GM21367 (cell line): ENCODE measurements at regions not wholly inside any gene's neighbourhood (a gene's known extent, or its start where the extent isn't known, plus 50 kb on each side); places are given as distances from the start of the nearest gene placed in this dataset.

Experiments used
- ATAC-seq: cut with Tn5 transposase; IDR thresholded peaks from one replicate; pipeline ENCODE4 v1.9.1; 2021; ENCODE audit not compliant: unreplicated experiment

- ATAC-seq = no peak
Measured at GRCh38 chr9:115250621-115251032, 132.7 kb upstream of the TNC start.

DNA sequence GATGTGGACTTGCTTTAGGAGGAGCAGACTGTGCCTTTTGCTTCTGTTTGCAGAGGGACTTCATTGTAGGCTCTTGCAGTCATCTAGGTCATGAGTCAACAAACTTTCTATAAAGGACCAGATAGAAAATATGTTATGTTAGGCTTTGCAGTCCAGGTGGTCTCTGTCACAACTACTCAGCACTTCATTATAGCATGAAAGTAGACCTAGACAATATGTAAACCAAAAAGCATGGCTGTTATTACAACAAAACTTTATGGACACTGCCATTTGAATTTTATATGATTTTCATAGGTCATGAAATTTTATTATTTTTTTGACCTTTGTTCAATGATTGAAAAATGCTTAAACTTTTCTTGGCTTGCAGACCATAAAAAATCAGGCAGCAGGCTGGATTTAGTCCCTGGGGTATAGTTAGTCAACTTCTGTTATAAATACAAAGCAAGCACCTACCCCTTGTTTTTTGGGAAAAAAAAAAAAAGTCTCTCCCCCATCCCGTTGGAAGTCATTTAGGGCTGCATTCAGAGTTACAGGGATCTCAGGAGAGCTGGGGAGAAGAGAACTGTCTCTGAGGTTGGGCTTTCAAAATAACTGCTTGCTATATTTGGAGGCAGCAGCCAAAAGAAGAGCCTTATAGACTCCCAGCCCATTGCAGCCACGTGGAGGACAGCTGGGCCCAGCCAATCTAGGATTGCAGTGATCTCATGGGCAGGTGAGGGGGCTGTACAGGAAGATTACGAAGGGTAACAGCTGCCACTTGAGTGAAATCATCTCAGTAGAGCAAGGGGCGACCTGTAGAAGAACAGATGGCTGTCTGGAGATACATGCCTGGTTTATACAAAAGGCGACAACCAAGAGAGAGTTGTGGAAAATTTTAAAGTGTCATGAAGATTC, 136.6 kb upstream of the TNC start:
- no peak for ATAC-seq

- ATAC-seq = no peak
Measured at GRCh38 chr9:115261656-115262081, 143.7 kb upstream of the TNC start.

GRCh38 chr9:115262477-115262876, 144.5 kb upstream of the TNC start:
- no peak for ATAC-seq

- ATAC-seq = no peak
Measured at GRCh38 chr9:115262952-115263351, 145.0 kb upstream of the TNC start.

DNA sequence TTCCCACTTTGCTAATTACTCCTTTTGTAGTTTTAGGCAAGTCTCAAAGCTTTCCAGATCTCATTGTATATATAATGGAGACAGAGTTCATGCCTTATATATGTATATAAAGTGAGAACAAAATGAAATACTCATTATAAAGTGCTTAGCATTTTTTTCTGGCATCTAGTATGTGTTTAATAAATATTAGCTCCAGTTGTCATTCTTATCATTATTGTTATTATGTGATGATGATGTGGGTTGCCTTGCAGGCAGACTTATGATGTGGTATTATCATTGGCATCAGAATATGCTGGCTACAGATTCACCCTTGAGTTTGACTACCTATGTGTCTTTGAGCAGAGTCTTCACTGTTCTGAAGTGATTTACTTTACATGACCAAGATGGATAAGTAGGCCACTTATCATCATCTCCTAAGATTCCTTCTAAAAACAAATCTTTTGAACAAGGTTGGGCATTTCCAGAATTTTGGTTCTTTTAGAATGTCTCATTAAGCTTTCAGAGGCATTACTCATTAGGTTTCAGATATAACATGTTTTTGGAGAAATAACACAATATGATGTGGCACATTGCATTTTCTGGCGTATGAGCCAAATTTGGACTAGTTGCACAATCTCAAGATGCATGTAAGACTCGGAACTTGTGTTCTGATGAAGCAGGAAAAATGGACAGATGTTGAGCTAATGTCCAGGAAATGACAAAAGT, 145.6 kb upstream of the TNC start:
- no peak for ATAC-seq

- ATAC-seq = no peak
Measured at GRCh38 chr9:115264313-115264712, 146.4 kb upstream of the TNC start.

DNA sequence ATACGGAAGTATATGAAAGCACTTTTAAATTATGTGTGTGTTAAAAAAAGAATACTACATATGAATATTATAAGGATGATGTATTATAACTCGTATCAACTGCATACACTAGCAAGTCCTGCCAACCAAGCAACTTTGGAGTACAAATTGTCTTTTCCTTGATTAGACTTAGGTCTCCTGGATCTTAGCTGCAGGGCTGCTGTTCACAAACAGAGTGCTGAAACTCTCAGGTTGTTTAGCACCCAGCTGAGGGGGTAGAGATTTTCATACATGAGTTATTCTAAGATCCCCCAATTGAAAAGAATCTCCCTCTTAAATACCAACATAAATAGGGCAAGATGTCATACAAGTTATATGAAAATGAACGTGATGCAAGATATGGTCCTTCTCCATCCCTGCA, 149.8 kb upstream of the TNC start:
- ATAC-seq = no peak

- no peak for ATAC-seq
Measured at GRCh38 chr9:115275753-115276152, 157.8 kb upstream of the TNC start.

DNA sequence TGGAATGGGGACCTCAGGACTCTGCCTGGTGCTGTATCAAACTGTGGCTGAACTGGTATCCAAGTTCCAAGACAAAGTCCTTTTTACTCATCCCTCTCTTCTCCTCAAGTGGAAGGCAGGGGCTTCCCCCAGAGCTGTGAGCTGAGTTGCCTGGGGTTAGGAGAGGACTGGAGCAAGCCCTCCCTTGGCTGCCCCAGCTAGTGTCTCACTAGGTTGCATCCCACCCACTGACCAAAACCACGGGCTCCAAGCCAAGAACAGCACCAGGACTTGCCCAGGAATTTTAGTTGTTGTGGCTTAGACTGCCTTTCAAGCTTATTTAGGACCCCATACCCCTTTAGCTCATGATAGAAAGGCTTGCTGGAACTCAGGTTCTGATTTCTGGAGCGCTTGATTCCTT, 158.7 kb upstream of the TNC start:
- ATAC-seq = no peak

GRCh38 chr9:115277301-115277700, 159.3 kb upstream of the TNC start:
- ATAC-seq = no peak

- ATAC-seq = no peak
Measured at GRCh38 chr9:115278326-115279035, 160.5 kb upstream of the TNC start.

GRCh38 chr9:115283395-115283794, 165.4 kb upstream of the TNC start:
- no peak for ATAC-seq

DNA sequence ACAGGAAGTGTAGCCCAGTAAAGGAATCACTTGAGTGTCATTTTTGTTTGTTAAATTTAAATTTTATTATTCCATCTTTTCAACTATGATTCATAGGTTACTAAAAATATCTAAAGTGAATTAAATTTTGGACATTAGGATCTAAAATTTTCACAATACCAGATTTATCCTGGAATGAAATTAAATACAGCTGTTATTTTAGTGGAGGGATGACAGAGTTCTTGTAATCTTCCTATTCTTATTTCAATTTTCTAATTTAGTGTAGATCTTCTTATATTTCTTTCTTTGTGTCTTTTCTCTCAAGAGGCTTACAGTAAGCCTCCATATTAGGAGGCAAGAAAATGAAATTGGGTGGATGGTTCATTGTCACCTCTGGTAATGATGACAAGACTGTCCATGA, 167.9 kb upstream of the TNC start:
- ATAC-seq = no peak

DNA sequence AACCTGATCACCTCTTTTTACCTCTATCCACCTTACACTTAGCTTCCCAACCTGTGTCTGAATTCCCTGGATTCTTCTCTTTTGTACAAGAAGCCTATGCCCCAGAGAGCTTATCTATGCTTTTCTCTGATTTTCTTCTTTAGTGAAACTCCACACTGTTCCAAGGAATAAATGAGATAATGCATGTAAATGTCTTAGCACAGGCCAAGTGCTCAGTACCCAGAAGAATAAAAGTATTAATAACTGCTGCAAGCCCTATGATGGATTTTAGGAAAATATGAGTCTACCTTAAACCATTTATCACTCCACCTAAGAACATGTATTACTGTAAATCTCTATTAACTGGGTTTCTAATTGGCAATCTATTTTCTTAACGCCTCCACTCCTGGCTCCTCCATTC, 168.5 kb upstream of the TNC start:
- ATAC-seq = no peak

DNA sequence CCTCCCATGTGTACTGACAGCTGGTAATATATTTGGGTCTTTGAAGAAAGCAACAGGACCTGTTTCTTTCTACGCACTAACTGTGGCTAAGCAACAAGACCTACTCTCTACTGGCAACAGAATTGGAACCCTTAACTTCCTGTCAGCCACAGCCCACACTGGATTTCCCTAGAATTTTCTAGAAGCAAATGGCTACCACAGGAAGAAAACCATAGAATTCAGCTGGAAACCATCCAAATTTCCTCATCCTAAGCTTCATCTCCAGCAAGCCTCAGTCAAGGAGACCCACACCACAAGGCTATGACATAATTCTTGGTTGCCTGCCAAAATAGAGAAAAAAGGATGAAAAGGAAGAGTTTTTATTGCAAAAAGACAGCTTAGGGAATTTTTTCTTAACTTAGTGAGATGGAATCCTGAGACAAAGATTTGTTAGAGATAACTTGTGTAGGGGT, 171.8 kb upstream of the TNC start:
- no peak for ATAC-seq

DNA sequence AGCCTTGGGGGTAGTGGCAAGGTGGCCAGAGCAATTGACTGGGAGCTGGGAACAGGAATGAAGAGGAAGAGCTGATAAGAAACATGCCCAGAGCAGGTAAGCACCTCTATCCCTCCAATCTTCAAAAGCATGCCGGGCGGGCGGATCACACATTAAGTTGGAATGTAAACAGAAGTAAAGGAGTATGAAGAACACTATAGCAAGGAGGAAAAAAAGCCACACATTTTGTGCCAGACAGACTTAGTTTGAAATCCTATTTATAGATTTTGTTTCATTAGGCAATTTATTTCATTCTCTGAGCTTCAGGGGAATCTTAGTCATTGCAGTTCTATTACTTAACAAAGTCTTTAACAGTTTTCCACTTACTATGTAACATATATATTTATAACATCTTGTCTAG, 173.9 kb upstream of the TNC start:
- no peak for ATAC-seq

- ATAC-seq = no peak
Measured at GRCh38 chr9:115292584-115293279, 174.8 kb upstream of the TNC start.

GRCh38 chr9:115295734-115296133, 177.8 kb upstream of the TNC start:
- no peak for ATAC-seq

DNA sequence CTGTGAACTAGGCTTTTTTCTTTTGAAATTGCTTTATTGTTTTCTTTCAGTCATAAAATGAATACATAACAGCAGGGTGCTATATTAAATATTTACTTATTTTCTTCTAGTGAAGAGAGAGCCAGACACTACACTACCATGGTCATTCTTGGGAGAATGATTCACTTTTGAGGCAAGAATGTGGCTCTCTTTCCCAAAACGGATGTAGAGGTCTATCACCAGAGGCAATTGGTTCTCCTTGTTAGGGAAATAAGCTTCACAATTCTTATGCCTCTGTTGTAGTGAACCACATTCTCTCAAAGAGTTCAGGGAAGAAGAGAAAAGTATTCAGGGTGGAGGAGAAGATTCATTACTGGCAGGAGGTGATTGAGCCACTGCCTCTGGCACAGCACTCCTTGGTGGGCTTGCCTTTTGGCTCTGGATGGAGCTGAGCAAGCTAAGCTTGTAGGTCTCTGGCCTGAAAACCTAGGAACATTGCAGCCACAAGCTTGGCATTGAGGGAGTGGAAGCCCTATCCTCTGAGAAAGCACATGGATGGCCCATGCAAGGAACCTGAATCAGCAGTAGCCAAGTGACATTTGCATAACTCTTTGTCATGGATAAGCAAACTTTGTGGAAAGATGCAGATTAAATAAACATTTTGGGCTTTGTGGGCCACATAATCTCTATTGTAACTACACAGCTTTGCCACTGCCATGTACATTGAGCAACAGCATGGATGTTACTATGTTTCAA, 179.0 kb upstream of the TNC start:
- ATAC-seq = no peak
